HUES48 (cell line): ENCODE measurements at regions not wholly inside any gene's neighbourhood (a gene's known extent, or its start where the extent isn't known, plus 50 kb on each side); places are given as distances from the start of the nearest gene placed in this dataset.

Experiments used
- H3K27ac ChIP-seq: one replicate; pipeline ENCODE4 v1.7.0; 2013; ENCODE audit warnings: low read depth, low read length, inconsistent platforms
- H3K27me3 ChIP-seq: 2 replicates; pipeline ENCODE4 v1.6.1; 2013; ENCODE audit warnings: mild to moderate bottlenecking, low read length; ENCODE audit not compliant: control insufficient read depth, insufficient read depth
- H3K36me3 ChIP-seq: 2 replicates; pipeline ENCODE4 v1.6.1; 2013; ENCODE audit warnings: low read length; ENCODE audit not compliant: control insufficient read depth, insufficient read depth
- H3K4me1 ChIP-seq: 2 replicates; pipeline ENCODE4 v1.6.1; 2013; ENCODE audit warnings: mild to moderate bottlenecking, low read length; ENCODE audit not compliant: control insufficient read depth, insufficient read depth
- H3K4me3 ChIP-seq: 2 replicates; pipeline ENCODE4 v1.5.1; 2013; ENCODE audit warnings: mild to moderate bottlenecking, low read depth, low read length
- H3K9ac ChIP-seq: 2 replicates; pipeline ENCODE4 v1.6.1; 2013; ENCODE audit warnings: mild to moderate bottlenecking, low read depth, low read length, moderate library complexity
- H3K9me3 ChIP-seq: 2 replicates; pipeline ENCODE4 v1.6.1; 2013; ENCODE audit warnings: low read length; ENCODE audit not compliant: control insufficient read depth, insufficient read depth

DNA sequence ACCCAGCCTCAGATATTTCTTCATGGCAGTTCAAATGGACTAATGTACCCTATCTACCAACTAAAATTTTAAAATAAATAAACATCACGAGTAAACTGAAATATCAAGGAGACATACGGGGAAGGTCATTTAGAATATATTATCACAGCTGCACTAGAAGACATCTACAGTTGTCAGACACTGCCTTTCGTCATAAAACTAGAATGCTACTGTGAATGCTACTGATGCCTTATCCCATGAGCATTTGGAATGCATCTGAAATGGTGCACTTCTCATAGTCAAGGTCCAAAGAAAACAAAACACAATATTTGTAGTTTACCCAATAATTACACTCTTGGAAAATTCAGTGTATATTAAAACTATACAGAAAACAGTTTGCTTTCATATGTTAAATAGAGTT is 165.2 kb downstream of the MREG start:
- Histone ChIP-seq H3K4me3 (no peak overlapping the region), H3K9ac (no peak overlapping the region), H3K27ac (no peak overlapping the region), H3K9me3 (no peaks in the 10 kb centered on the region), H3K27me3 (no peaks in the 10 kb centered on the region), H3K36me3 (no peaks in the 10 kb centered on the region), H3K4me1 (peaks cover 11% of the 10 kb centered on the region; the same call in 1 of the 2 replicates)

DNA sequence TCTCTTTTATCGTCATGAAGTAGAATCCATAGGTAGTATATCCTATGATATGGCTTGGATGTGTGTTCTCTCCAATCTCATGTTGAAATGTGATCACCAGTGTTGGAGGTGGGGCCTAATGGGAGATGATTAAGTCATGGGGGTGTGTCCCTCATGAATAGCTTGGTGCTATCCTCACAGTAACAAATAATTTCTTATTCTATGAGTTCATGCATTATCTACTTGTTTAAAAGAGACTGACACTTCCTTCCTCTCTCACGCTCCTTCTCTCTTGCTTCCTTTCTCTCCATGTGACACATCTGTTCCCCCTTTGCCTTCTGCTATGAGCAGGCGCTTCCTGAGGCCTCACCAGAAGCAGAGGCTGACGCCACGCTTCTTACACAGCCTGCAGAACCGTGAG is 165.6 kb downstream of the MREG start:
- no peaks in the 10 kb centered on the region for H3K9me3 ChIP-seq
- peaks cover 11% of the 10 kb centered on the region; the same call in 1 of the 2 replicates for H3K4me1 ChIP-seq
- H3K36me3 ChIP-seq: no peaks in the 10 kb centered on the region
- H3K4me3 ChIP-seq: no peak overlapping the region
- H3K27ac ChIP-seq: no peak overlapping the region
- H3K9ac ChIP-seq: no peak overlapping the region
- no peaks in the 10 kb centered on the region for H3K27me3 ChIP-seq

DNA sequence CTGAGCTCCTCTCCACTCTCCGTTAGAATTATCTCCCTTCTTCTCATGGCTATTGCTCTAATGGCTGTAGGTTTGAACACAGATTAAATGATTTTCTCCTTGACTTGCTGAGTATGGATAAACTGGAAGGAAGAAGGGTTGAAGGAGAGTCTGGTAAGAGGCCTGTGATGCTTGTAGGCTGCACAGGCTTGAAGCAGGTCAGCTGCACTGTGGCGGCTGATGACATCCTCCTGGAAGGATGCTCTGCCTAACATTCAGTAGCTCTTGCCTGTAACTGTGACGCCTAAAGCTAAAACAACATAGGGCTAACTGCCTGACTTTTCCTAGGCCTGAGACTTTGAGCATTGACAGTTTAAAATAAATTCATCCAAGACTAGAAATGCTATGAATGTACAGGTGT is 166.3 kb downstream of the MREG start:
- Histone ChIP-seq H3K9me3 (no peaks in the 10 kb centered on the region), H3K27me3 (no peaks in the 10 kb centered on the region), H3K9ac (no peak overlapping the region), H3K4me3 (no peak overlapping the region), H3K36me3 (no peaks in the 10 kb centered on the region), H3K4me1 (peaks cover 10% of the 10 kb centered on the region; the same call in 1 of the 2 replicates), H3K27ac (no peak overlapping the region)

DNA sequence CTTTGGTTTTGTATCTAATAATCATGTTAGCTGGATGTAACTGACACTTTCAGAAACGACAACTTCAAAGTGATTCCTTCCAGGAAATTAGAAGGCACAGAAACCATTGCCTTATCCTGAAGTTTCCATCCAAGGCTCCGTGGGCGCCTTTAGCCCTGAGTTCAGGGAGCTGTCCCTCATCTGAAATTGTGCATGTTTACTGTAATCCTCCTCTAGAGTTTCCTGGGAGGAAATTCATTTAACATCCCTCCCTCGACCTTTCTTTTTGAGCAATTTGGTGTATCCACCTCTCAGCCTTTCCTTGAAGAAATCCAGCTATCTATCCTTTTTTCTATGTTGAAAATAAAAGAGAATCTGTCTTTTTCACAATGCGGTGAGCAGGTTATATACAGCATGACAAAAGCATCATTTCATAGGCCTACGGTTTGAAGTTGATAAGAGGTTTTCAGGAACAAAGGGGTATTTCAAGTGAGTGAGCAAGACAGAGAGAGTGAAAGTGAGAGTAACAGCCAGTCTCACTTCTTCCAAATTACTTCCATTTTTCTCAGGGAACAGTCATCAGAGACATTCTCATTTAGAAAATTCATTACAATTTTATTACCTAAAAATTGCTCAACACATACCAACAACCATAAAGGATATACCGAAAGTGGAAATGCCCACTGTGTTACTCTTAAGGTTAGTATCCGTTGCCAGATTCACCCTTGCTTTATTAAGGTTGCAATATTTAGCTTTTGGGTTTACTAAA is 167.3 kb downstream of the MREG start:
- Histone ChIP-seq H3K27ac (no peak overlapping the region), H3K9me3 (no peaks in the 10 kb centered on the region), H3K36me3 (no peaks in the 10 kb centered on the region), H3K9ac (no peak overlapping the region), H3K4me3 (no peak overlapping the region), H3K4me1 (peaks cover 8% of the 10 kb centered on the region; the same call in 1 of the 2 replicates), H3K27me3 (no peaks in the 10 kb centered on the region)

DNA sequence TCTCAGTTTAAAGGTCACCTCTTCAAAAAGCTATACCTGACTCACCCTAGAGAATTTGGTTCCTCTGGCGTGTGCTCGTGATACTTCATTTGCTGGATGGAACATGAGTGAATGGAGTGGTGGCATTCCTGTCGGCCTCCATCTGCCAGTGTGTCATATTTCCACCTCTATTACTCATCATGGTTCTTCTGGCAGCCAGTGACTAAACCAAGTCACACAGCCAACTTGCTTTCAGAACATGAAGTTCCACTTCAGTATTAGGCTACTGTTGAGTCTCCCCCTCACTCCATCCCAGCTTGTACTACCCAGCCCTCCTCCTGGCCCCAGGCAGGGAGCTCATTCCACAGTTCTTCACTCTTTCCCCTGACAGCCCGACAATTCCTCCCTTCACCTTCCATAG is 169.8 kb downstream of the MREG start:
- no peaks in the 10 kb centered on the region for H3K9me3 ChIP-seq
- H3K4me1 ChIP-seq: peaks cover 8% of the 10 kb centered on the region; the same call in 1 of the 2 replicates
- H3K9ac ChIP-seq: no peak overlapping the region
- no peak overlapping the region for H3K27ac ChIP-seq
- H3K27me3 ChIP-seq: no peaks in the 10 kb centered on the region
- no peak overlapping the region for H3K4me3 ChIP-seq
- no peaks in the 10 kb centered on the region for H3K36me3 ChIP-seq

GRCh38 chr2:215841175-215841816 is 172.1 kb downstream of the MREG start:
- H3K9ac ChIP-seq: no peak overlapping the region
- no peak overlapping the region for H3K4me3 ChIP-seq
- H3K4me1 ChIP-seq: 0 out of 2 replicates have a peak, but pooled peaks cover under 1% of the 10 kb centered on the region

DNA sequence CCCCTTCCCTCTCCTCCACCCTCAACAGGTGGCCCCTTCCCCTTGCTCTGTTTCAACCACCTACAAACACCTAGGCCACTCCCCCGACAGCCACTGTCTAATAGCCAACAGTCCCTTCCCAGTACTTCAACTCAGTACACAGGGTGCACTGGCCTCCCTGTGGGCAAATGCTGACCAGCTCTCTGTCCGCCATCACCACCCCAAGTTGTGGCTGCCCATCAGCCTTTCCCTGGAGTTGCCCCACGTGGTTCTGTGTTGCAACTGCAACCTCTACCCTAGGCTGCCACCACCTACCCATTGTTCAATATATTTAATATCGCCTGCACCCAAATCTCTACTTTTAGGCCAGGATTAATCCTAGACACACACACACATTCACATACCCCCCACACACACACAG is 173.5 kb downstream of the MREG start:
- Histone ChIP-seq H3K27ac (no peak overlapping the region), H3K9ac (no peak overlapping the region), H3K27me3 (no peaks in the 10 kb centered on the region), H3K4me3 (no peak overlapping the region), H3K36me3 (no peaks in the 10 kb centered on the region), H3K9me3 (no peaks in the 10 kb centered on the region), H3K4me1 (no peaks in the 10 kb centered on the region)

More at GRCh38 chr2:215841175-215841816, 172.1 kb downstream of the MREG start:
- no peaks in the 10 kb centered on the region for H3K36me3 ChIP-seq
- H3K9me3 ChIP-seq: no peaks in the 10 kb centered on the region
- no peaks in the 10 kb centered on the region for H3K27me3 ChIP-seq
- H3K27ac ChIP-seq: no peak overlapping the region

DNA sequence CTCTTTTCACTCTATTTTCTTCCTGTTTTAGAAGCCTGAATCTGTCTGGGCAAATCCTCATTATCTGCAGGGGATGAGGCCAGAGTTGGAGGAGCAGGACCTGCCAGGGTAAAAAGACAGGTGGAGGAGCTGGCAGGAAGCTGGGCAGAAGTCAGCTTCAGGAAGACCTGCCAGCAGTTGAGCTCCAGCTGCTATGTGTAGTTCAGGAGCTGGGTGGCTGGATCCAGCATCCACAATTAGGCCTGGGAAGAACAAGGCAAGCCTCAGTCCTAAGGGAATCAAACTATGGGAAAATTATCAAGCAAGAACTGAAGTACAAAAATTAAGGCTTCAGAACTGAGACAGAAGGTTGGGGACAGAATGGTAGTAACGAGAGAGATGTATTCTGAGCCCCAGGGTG is 174.0 kb downstream of the MREG start:
- H3K9ac ChIP-seq: no peak overlapping the region
- no peaks in the 10 kb centered on the region for H3K4me1 ChIP-seq
- H3K36me3 ChIP-seq: no peaks in the 10 kb centered on the region

GRCh38 chr2:215836881-215837280 is 176.5 kb downstream of the MREG start:
- no peaks in the 10 kb centered on the region for H3K36me3 ChIP-seq
- H3K4me3 ChIP-seq: no peak overlapping the region
- H3K9ac ChIP-seq: no peak overlapping the region
- peaks cover 4% of the 10 kb centered on the region; the same call in 1 of the 2 replicates for H3K4me1 ChIP-seq
- H3K9me3 ChIP-seq: no peaks in the 10 kb centered on the region
- no peaks in the 10 kb centered on the region for H3K27me3 ChIP-seq
- H3K27ac ChIP-seq: no peak overlapping the region

More for the DNA sequence above, 174.0 kb downstream of the MREG start:
- Histone ChIP-seq H3K4me3 (no peak overlapping the region), H3K9me3 (no peaks in the 10 kb centered on the region), H3K27ac (no peak overlapping the region), H3K27me3 (no peaks in the 10 kb centered on the region)

DNA sequence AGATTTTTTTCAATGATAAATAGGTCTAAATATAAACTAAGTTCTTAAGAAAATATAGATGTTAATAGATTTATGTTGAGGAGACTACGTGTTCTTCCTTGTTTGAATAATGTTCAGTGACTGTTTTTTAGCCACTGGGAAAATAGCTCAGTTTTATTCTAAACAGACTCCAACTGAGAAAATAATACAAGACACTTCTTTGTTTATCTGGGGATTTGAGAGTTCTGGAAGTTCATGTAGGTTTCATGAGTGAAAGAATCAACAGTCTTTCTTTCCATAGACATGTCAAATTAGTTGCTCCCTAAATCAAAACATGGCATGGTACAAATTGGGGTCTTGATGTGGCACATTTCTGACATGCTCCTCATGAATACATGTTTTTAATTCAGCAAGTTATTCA is 177.7 kb downstream of the MREG start:
- H3K27ac ChIP-seq: no peak overlapping the region
- H3K27me3 ChIP-seq: no peaks in the 10 kb centered on the region
- H3K9ac ChIP-seq: no peak overlapping the region
- H3K4me1 ChIP-seq: peaks cover 4% of the 10 kb centered on the region; the same call in 1 of the 2 replicates
- no peaks in the 10 kb centered on the region for H3K9me3 ChIP-seq
- no peaks in the 10 kb centered on the region for H3K36me3 ChIP-seq
- H3K4me3 ChIP-seq: no peak overlapping the region

DNA sequence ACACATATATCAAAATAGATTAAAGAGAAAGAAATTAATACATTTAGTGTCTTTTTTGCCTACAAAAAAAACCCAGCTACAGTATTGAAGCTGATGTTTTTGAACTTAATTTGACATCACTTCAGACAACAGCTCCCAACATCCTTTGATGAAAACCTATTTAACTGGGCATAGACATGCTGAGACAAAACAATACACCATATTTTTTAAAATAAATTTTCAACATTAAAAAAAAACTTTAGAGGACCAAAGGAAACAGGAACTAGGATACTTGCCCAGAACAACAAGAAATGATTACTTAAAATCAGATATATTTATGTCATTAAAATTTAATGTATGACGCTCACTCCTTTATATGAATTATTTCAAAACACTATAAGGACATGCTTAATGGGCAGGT is 178.1 kb downstream of the MREG start:
- Histone ChIP-seq H3K36me3 (no peaks in the 10 kb centered on the region), H3K9me3 (no peaks in the 10 kb centered on the region), H3K27me3 (no peaks in the 10 kb centered on the region), H3K27ac (no peak overlapping the region), H3K4me3 (no peak overlapping the region), H3K9ac (no peak overlapping the region), H3K4me1 (peaks cover 4% of the 10 kb centered on the region; the same call in 1 of the 2 replicates)
